Ishikawa (cell line): ENCODE measurements at regions not wholly inside any gene's neighbourhood (a gene's known extent, or its start where the extent isn't known, plus 50 kb on each side); places are given as distances from the start of the nearest gene placed in this dataset.

Source experiments
- CEBPB ChIP-seq: IDR thresholded peaks from 2 replicates; pipeline ENCODE4 v1.6.1; 2012
- CREB1 ChIP-seq: IDR thresholded peaks from 2 replicates; pipeline ENCODE4 v1.6.1; 2012; ENCODE audit warnings: low read depth
- EGR1 ChIP-seq: IDR thresholded peaks from 2 replicates; pipeline ENCODE4 v1.6.1; 2012
- EP300 ChIP-seq: IDR thresholded peaks from 2 replicates; pipeline ENCODE4 v1.6.1; 2012; ENCODE audit warnings: borderline replicate concordance
- FOXM1 ChIP-seq: IDR thresholded peaks from 2 replicates; pipeline ENCODE4 v1.6.1; 2012; ENCODE audit warnings: low read depth, borderline replicate concordance
- NFIC ChIP-seq: IDR thresholded peaks from 2 replicates; pipeline ENCODE4 v1.6.1; 2012
- RAD21 ChIP-seq: IDR thresholded peaks from 2 replicates; pipeline ENCODE4 v1.6.1; 2012; ENCODE audit warnings: low read depth
- REST ChIP-seq: IDR thresholded peaks from 2 replicates; pipeline ENCODE4 v1.6.1; 2012; ENCODE audit warnings: low read depth, mild to moderate bottlenecking
- TAF1 ChIP-seq: IDR thresholded peaks from 2 replicates; pipeline ENCODE4 v1.6.1; 2012; ENCODE audit warnings: low read depth, mild to moderate bottlenecking
- TCF12 ChIP-seq: IDR thresholded peaks from 2 replicates; pipeline ENCODE4 v1.6.1; 2012; ENCODE audit warnings: low read depth
- TEAD4 ChIP-seq: IDR thresholded peaks from 2 replicates; pipeline ENCODE4 v1.6.1; 2012
- USF1 ChIP-seq: IDR thresholded peaks from 2 replicates; pipeline ENCODE4 v1.6.1; 2012
- YY1 ChIP-seq: IDR thresholded peaks from 2 replicates; pipeline ENCODE4 v1.6.1; 2012; ENCODE audit warnings: low read depth
- ZBTB7A ChIP-seq: IDR thresholded peaks from 2 replicates; pipeline ENCODE4 v1.6.1; 2012; ENCODE audit warnings: low read depth
- TF ChIP-seq, protein P1 (sequence below): IDR thresholded peaks from 2 replicates; pipeline ENCODE4 v1.6.1; 2012

DNA sequence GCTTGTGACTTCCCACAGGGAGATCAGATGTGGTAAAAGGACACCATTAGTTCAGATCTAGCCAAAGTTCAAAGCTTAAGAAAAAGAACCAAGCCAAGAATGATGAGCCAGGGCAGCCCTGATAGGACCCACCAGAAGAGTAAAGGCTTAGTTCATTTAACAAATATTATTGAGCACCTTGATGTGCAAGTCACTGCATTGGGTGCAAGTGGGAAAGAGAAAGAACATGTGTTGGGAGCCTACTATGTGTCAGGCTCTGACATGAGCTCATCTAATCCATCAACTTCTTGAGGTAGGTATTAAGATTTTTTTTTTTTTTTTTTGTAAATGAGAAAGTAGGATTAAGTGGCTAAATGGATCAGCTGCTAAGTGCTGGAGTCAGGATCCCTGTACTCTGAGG lies 53.4 kb upstream of the PIAS1 start:
- TF ChIP-seq ZBTB7A (no peak), TAF1 (no peak), EP300 (no peak), EGR1 (no peak), RAD21 (no peak), CREB1 (no peak), USF1 (no peak), CEBPB (no peak), REST (no peak), TEAD4 (no peak)

DNA sequence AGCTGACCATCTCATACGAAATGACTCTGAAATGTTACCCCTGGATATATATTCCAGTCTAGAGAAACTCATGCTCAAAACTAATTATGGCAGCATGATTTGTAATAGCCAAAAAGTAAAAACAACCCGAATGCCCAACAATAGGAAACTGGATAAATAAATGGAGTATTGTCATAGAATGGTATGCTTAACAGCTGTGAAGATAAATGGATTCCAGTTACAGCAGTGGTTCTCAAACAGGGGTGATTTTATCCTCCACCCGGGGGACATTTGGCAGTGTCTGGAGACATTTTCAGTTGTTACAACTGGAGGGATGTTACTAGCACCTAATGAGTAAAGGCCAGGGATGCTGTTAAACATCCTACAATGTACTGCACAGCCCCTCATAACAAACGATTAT lies 52.3 kb upstream of the PIAS1 start:
- TF ChIP-seq EP300: no peak
- no peak for TF ChIP-seq CREB1
- no peak for TF ChIP-seq TAF1
- no peak for TF ChIP-seq TEAD4
- no peak for TF ChIP-seq YY1
- no peak for TF ChIP-seq EGR1
- TF ChIP-seq NFIC: no peak
- no peak for TF ChIP-seq TCF12
- TF ChIP-seq CEBPB: no peak
- TF ChIP-seq RAD21: no peak
- TF ChIP-seq, protein P1, sequence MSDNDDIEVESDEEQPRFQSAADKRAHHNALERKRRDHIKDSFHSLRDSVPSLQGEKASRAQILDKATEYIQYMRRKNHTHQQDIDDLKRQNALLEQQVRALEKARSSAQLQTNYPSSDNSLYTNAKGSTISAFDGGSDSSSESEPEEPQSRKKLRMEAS: no peak
- no peak for TF ChIP-seq USF1
- no peak for TF ChIP-seq REST
- TF ChIP-seq ZBTB7A: no peak
- TF ChIP-seq FOXM1: no peak

GRCh38 chr15:68003297-68003696 lies 50.8 kb upstream of the PIAS1 start:
- TF ChIP-seq REST: no peak
- TF ChIP-seq, protein P1: no peak
